Adrenal gland (tissue), 5 donors: ENCODE measurements at regions not wholly inside any gene's neighbourhood (a gene's known extent, or its start where the extent isn't known, plus 50 kb on each side); places are given as distances from the start of the nearest gene placed in this dataset.

ENCODE experiments used
- POLR2A ChIP-seq, 2 donors: fragments of 450-650 bp; IDR thresholded peaks; one replicate each; pipeline ENCODE4 v1.6.1; 2017; ENCODE audit warnings: antibody characterized with exemption in 2 of 2, mild to moderate bottlenecking in 2 of 2, moderate library complexity in 1 of 2
- TF ChIP-seq, protein P1 (sequence below), 6 experiments: fragments of 450-650 bp in 4 of 6; fragments of 200-600 bp in 2 of 6; sonication (generic) in 1 of 6; IDR thresholded peaks; 1 replicate in 5 of 6; 2 replicates in 1 of 6; pipeline versions ENCODE4 v1.5.1 to v1.8.0; 2016 to 2021; ENCODE audit warnings: antibody characterized with exemption in 6 of 6, mild to moderate bottlenecking in 2 of 6, moderate library complexity in 1 of 6
- donor health status: DM: no; HTN: no; CAD: no.

DNA sequence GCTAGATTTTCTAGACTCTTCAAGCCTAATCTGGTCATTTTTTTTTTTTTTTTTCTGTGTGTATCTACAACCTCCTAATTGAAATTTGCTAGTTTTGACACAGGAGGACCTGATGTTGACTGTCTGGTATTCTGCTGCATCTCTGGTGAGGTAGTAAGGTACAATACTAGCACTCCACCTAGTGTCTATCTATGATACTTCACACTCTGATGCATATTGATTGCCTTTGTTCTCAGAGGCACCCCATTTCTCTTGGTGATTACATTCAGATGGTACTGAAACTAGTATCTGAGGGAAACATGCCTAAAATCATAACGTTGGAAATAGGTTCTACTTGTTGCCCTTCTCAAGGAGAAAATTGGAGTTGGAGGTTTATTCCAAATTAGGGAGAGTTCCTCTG, 930.5 kb upstream of the NOVA1 start:
- no peak for TF ChIP-seq POLR2A (IDR thresholded peaks at IDR 0.05)
- TF ChIP-seq, protein P1, sequence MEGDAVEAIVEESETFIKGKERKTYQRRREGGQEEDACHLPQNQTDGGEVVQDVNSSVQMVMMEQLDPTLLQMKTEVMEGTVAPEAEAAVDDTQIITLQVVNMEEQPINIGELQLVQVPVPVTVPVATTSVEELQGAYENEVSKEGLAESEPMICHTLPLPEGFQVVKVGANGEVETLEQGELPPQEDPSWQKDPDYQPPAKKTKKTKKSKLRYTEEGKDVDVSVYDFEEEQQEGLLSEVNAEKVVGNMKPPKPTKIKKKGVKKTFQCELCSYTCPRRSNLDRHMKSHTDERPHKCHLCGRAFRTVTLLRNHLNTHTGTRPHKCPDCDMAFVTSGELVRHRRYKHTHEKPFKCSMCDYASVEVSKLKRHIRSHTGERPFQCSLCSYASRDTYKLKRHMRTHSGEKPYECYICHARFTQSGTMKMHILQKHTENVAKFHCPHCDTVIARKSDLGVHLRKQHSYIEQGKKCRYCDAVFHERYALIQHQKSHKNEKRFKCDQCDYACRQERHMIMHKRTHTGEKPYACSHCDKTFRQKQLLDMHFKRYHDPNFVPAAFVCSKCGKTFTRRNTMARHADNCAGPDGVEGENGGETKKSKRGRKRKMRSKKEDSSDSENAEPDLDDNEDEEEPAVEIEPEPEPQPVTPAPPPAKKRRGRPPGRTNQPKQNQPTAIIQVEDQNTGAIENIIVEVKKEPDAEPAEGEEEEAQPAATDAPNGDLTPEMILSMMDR (IDR thresholded peaks at IDR 0.05), result peak in 4 of 6 experiments; percentile 16 to 42 (median 32)
